ENCODE measurements at regions not wholly inside any gene's neighbourhood (a gene's known extent, or its start where the extent isn't known, plus 50 kb on each side); places are given as distances from the start of the nearest gene placed in this dataset.
A peak's percentile ranks its signal among the peaks of the same experiment; 100 is the strongest.
"Not testable (repeated sequence)": the region's sequence is repeated elsewhere in the genome, so short reads cannot be mapped to it uniquely, and the experiment has no call there.

DNA sequence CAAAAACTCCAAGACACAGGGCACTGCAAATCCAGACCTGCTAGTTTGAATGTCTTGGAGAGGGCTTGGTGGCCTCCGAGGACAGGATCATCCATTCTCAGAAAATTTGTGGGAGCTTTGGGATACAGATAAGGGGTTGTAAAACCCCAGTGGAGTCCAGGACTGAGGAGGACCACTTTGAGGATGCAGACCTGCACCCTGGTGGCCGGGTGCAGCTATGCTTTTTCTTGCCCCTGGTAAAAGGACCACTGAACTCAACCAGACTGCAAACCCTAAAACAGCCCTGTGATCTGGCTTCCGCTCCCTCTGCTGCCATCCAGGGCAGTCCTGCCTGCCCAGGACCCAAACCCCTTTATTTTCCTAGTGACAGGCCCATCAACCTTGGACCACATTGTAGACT lies 169.5 kb upstream of the DAAM1 start:
- Histone ChIP-seq H3K36me3 (ENCODE audit: insufficient read depth, low read length) (no peaks in the 10 kb centered on the region), H3K4me3 (ENCODE audit: low read depth in 1 of 2, low read length in 2 of 2) (no peak overlapping the region), H3K9me3 (ENCODE audit: insufficient read depth, low read length, severe bottlenecking) (no peaks in the 10 kb centered on the region), H3K27me3 (ENCODE audit: insufficient read depth, low read length, poor library complexity) (no peaks in the 10 kb centered on the region), H3K4me1 (ENCODE audit: insufficient read depth, low read length) (no peaks in the 10 kb centered on the region), H4K20me1 (ENCODE audit: insufficient read depth, low read length) (no peaks in the 10 kb centered on the region), H2AFZ (ENCODE audit: low read depth, low read length) (no peak overlapping the region), H3K9ac (ENCODE audit: low read depth, low read length) (no peak overlapping the region), H3K4me2 (ENCODE audit: insufficient read depth, low read length) (no peak overlapping the region), H3K27ac (ENCODE audit: low read length) (no peak overlapping the region), H3K79me2 (ENCODE audit: insufficient read depth, low read length) (no peaks in the 10 kb centered on the region)
- TF ChIP-seq, protein P1, sequence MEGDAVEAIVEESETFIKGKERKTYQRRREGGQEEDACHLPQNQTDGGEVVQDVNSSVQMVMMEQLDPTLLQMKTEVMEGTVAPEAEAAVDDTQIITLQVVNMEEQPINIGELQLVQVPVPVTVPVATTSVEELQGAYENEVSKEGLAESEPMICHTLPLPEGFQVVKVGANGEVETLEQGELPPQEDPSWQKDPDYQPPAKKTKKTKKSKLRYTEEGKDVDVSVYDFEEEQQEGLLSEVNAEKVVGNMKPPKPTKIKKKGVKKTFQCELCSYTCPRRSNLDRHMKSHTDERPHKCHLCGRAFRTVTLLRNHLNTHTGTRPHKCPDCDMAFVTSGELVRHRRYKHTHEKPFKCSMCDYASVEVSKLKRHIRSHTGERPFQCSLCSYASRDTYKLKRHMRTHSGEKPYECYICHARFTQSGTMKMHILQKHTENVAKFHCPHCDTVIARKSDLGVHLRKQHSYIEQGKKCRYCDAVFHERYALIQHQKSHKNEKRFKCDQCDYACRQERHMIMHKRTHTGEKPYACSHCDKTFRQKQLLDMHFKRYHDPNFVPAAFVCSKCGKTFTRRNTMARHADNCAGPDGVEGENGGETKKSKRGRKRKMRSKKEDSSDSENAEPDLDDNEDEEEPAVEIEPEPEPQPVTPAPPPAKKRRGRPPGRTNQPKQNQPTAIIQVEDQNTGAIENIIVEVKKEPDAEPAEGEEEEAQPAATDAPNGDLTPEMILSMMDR (IDR thresholded peaks at IDR 0.05; ENCODE audit: borderline replicate concordance, extremely low read depth, low read length, poor library complexity, severe bottlenecking): peak; percentile 29
- no peak for TF ChIP-seq EZH2 (IDR thresholded peaks at IDR 0.05; ENCODE audit: borderline replicate concordance, low read depth, low read length, severe bottlenecking)
- DNase-seq (no peak), ATAC-seq (ENCODE audit: insufficient read depth, low read depth) (no peak)

- no peaks in the 10 kb centered on the region for H3K36me3 ChIP-seq (ENCODE audit: insufficient read depth, low read length)
- H3K4me2 ChIP-seq (ENCODE audit: insufficient read depth, low read length): no peak overlapping the region
- H4K20me1 ChIP-seq (ENCODE audit: insufficient read depth, low read length): no peaks in the 10 kb centered on the region
- no peak overlapping the region for H2AFZ ChIP-seq (ENCODE audit: low read depth, low read length)
- DNase-seq: no peak
- TF ChIP-seq EZH2 (IDR thresholded peaks at IDR 0.05; ENCODE audit: borderline replicate concordance, low read depth, low read length, severe bottlenecking): no peak
- TF ChIP-seq, protein P1 (IDR thresholded peaks at IDR 0.05; ENCODE audit: borderline replicate concordance, extremely low read depth, low read length, poor library complexity, severe bottlenecking): peak; percentile 51
- no peaks in the 10 kb centered on the region for H3K27me3 ChIP-seq (ENCODE audit: insufficient read depth, low read length, poor library complexity)
- no peak overlapping the region for H3K9ac ChIP-seq (ENCODE audit: low read depth, low read length)
- no peak overlapping the region for H3K4me3 ChIP-seq (ENCODE audit: low read depth in 1 of 2, low read length in 2 of 2)
- no peaks in the 10 kb centered on the region for H3K4me1 ChIP-seq (ENCODE audit: insufficient read depth, low read length)
- no peak overlapping the region for H3K27ac ChIP-seq (ENCODE audit: low read length)
- H3K9me3 ChIP-seq (ENCODE audit: insufficient read depth, low read length, severe bottlenecking): no peaks in the 10 kb centered on the region
- H3K79me2 ChIP-seq (ENCODE audit: insufficient read depth, low read length): no peaks in the 10 kb centered on the region
- 0 out of 3 replicates have a peak, but pooled peaks have one; percentile 45 for ATAC-seq (ENCODE audit: insufficient read depth, low read depth)
Measured at GRCh38 chr14:59020382-59020781, 168.1 kb upstream of the DAAM1 start.

DNA sequence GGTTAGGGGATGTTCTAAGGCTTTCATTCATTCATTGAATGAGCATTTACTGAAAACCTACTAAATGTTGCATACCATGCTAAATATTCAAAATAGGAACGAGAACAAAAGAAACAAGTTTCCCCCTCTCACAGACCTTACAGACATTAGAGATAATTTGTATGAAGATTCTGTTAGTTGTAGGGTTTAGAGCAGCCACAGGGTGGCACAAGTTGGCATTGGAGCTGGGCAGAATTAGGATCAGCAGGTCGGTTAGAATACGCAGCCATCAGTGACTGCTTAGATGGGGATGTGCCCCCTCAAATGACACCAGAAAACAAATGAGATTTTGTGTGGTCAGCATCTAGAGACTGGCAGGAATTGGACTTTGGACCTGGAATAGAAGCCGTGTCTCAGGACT lies 166.3 kb upstream of the DAAM1 start:
- Histone ChIP-seq H3K27ac (ENCODE audit: low read length) (no peak overlapping the region), H3K79me2 (ENCODE audit: insufficient read depth, low read length) (no peaks in the 10 kb centered on the region), H4K20me1 (ENCODE audit: insufficient read depth, low read length) (no peaks in the 10 kb centered on the region), H3K9ac (ENCODE audit: low read depth, low read length) (no peak overlapping the region), H3K27me3 (ENCODE audit: insufficient read depth, low read length, poor library complexity) (no peaks in the 10 kb centered on the region), H3K4me2 (ENCODE audit: insufficient read depth, low read length) (no peak overlapping the region), H3K4me3 (ENCODE audit: low read depth in 1 of 2, low read length in 2 of 2) (no peak overlapping the region), H3K4me1 (ENCODE audit: insufficient read depth, low read length) (no peaks in the 10 kb centered on the region), H2AFZ (ENCODE audit: low read depth, low read length) (no peak overlapping the region), H3K9me3 (ENCODE audit: insufficient read depth, low read length, severe bottlenecking) (no peaks in the 10 kb centered on the region), H3K36me3 (ENCODE audit: insufficient read depth, low read length) (no peaks in the 10 kb centered on the region)
- ATAC-seq (ENCODE audit: insufficient read depth, low read depth): no peak
- no peak for DNase-seq
- no peak for TF ChIP-seq EZH2 (IDR thresholded peaks at IDR 0.05; ENCODE audit: borderline replicate concordance, low read depth, low read length, severe bottlenecking)
- TF ChIP-seq, protein P1 (IDR thresholded peaks at IDR 0.05; ENCODE audit: borderline replicate concordance, extremely low read depth, low read length, poor library complexity, severe bottlenecking): peak; percentile 50

GRCh38 chr14:59026081-59026480 lies 162.4 kb upstream of the DAAM1 start:
- no peaks in the 10 kb centered on the region for H3K36me3 ChIP-seq (ENCODE audit: insufficient read depth, low read length)
- no peaks in the 10 kb centered on the region for H4K20me1 ChIP-seq (ENCODE audit: insufficient read depth, low read length)
- H3K27ac ChIP-seq (ENCODE audit: low read length): no peak overlapping the region
- no peak overlapping the region for H3K4me2 ChIP-seq (ENCODE audit: insufficient read depth, low read length)
- no peak overlapping the region for H3K9ac ChIP-seq (ENCODE audit: low read depth, low read length)
- H3K4me3 ChIP-seq (ENCODE audit: low read depth in 1 of 2, low read length in 2 of 2): no peak overlapping the region
- DNase-seq (no peak), ATAC-seq (ENCODE audit: insufficient read depth, low read depth) (no peak)
- no peaks in the 10 kb centered on the region for H3K4me1 ChIP-seq (ENCODE audit: insufficient read depth, low read length)
- H3K79me2 ChIP-seq (ENCODE audit: insufficient read depth, low read length): no peaks in the 10 kb centered on the region
- H2AFZ ChIP-seq (ENCODE audit: low read depth, low read length): no peak overlapping the region
- peaks cover 6% of the 10 kb centered on the region for H3K27me3 ChIP-seq (ENCODE audit: insufficient read depth, low read length, poor library complexity)
- no peaks in the 10 kb centered on the region for H3K9me3 ChIP-seq (ENCODE audit: insufficient read depth, low read length, severe bottlenecking)
- TF ChIP-seq, protein P1 (IDR thresholded peaks at IDR 0.05; ENCODE audit: borderline replicate concordance, extremely low read depth, low read length, poor library complexity, severe bottlenecking): no peak
- TF ChIP-seq EZH2 (IDR thresholded peaks at IDR 0.05; ENCODE audit: borderline replicate concordance, low read depth, low read length, severe bottlenecking): no peak

- not testable (repeated sequence) for H3K4me1 ChIP-seq (ENCODE audit: insufficient read depth, low read length); H3K4me2 ChIP-seq (ENCODE audit: insufficient read depth, low read length); H2AFZ ChIP-seq (ENCODE audit: low read depth, low read length); DNase-seq; H3K9me3 ChIP-seq (ENCODE audit: insufficient read depth, low read length, severe bottlenecking); H3K79me2 ChIP-seq (ENCODE audit: insufficient read depth, low read length); ATAC-seq (ENCODE audit: insufficient read depth, low read depth); H3K4me3 ChIP-seq (ENCODE audit: low read depth in 1 of 2, low read length in 2 of 2); H3K9ac ChIP-seq (ENCODE audit: low read depth, low read length); H3K27me3 ChIP-seq (ENCODE audit: insufficient read depth, low read length, poor library complexity); H3K27ac ChIP-seq (ENCODE audit: low read length); H4K20me1 ChIP-seq (ENCODE audit: insufficient read depth, low read length); H3K36me3 ChIP-seq (ENCODE audit: insufficient read depth, low read length)
Measured at GRCh38 chr14:59026640-59027039, 161.8 kb upstream of the DAAM1 start.

Data from DND-41 (cell line).